Cardiac muscle cell (in vitro differentiated cells and primary cell): ENCODE measurements at regions not wholly inside any gene's neighbourhood (a gene's known extent, or its start where the extent isn't known, plus 50 kb on each side); places are given as distances from the start of the nearest gene placed in this dataset.

Experiments used
- DNase-seq, 2 donors: peaks; one replicate each; pipeline versions ENCODE4 v3.0.0 to v3.0.0-alpha.2; 2010 to 2017; ENCODE audit warnings: low read depth in 1 of 2, low spot score in 1 of 2
- H3K27ac ChIP-seq: fragments of 200-600 bp; sonication (generic); 2 replicates; pipeline ENCODE4 v1.5.1; 2016
- H3K27me3 ChIP-seq: fragments of 200-600 bp; sonication (generic); 2 replicates; pipeline ENCODE4 v1.6.0; 2016; ENCODE audit warnings: control low read depth
- H3K36me3 ChIP-seq: fragments of 200-600 bp; sonication (generic); 2 replicates; pipeline ENCODE4 v1.5.1; 2016; ENCODE audit warnings: control low read depth
- H3K4me1 ChIP-seq: fragments of 200-600 bp; sonication (generic); 2 replicates; pipeline ENCODE4 v1.8.1; 2017; ENCODE audit warnings: low read depth, mild to moderate bottlenecking, mixed run types
- H3K4me3 ChIP-seq: fragments of 200-600 bp; sonication (generic); 2 replicates; pipeline ENCODE4 v1.5.1; 2016; ENCODE audit warnings: mild to moderate bottlenecking
- H3K9me3 ChIP-seq: fragments of 200-600 bp; sonication (generic); 2 replicates; pipeline ENCODE4 v1.5.1; 2017; ENCODE audit warnings: low read depth, mild to moderate bottlenecking, control low read depth
- TF ChIP-seq, protein P1 (sequence below): IDR thresholded peaks from 2 replicates; pipeline ENCODE4 v1.5.1; 2012; ENCODE audit warnings: low read depth, mild to moderate bottlenecking, low read length

DNA sequence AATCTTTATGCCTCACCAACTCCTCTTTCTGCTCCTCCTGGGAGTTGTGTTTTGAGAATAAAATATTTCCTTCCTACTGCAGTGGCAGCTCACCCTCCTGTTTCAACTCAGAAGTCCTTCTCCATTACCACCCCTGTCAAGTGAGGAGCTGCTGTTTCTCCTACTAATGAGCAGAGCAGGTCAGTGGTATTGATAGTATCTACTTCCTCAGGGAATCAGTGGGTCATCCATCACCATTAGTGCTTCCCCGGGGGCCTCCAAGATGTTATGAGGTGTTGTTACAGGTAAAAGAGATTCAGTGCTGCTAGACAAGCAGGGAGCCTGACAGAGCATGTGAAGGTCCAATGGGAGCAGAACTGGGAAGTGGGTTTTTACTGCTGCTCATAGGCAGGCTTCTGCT lies 795.2 kb downstream of the REEP3 start:
- H3K4me3 ChIP-seq = no peak overlapping the region
- no peaks in the 10 kb centered on the region for H3K36me3 ChIP-seq
- TF ChIP-seq, protein P1, sequence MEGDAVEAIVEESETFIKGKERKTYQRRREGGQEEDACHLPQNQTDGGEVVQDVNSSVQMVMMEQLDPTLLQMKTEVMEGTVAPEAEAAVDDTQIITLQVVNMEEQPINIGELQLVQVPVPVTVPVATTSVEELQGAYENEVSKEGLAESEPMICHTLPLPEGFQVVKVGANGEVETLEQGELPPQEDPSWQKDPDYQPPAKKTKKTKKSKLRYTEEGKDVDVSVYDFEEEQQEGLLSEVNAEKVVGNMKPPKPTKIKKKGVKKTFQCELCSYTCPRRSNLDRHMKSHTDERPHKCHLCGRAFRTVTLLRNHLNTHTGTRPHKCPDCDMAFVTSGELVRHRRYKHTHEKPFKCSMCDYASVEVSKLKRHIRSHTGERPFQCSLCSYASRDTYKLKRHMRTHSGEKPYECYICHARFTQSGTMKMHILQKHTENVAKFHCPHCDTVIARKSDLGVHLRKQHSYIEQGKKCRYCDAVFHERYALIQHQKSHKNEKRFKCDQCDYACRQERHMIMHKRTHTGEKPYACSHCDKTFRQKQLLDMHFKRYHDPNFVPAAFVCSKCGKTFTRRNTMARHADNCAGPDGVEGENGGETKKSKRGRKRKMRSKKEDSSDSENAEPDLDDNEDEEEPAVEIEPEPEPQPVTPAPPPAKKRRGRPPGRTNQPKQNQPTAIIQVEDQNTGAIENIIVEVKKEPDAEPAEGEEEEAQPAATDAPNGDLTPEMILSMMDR = no peak
- no peaks in the 10 kb centered on the region for H3K27me3 ChIP-seq
- no peaks in the 10 kb centered on the region for H3K9me3 ChIP-seq
- H3K27ac ChIP-seq = no peak overlapping the region
- peaks cover 22% of the 10 kb centered on the region for H3K4me1 ChIP-seq
- DNase-seq = no peak

DNA sequence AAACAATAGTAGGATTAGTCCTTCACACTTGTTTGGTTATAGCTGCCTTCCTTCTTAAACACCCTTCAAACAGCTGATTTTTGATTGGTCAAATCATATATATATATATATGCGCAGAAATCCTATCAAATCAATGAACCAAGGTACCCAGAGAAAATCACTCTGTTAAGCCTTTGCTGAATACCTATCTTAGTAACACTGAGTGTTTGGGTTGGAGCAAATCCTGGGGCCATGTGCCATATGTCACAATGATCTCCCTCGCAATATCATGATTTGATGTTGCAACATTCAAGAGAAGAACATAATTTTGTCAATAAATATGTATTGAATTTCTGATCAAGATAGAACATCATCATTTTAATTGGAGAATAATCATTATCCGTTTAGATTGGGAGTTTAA lies 795.6 kb downstream of the REEP3 start:
- no peaks in the 10 kb centered on the region for H3K9me3 ChIP-seq
- H3K4me1 ChIP-seq = peaks cover 17% of the 10 kb centered on the region
- H3K4me3 ChIP-seq = no peak overlapping the region
- H3K36me3 ChIP-seq = no peaks in the 10 kb centered on the region
- no peaks in the 10 kb centered on the region for H3K27me3 ChIP-seq
- TF ChIP-seq, protein P1 = no peak
- no peak overlapping the region for H3K27ac ChIP-seq
- no peak for DNase-seq

DNA sequence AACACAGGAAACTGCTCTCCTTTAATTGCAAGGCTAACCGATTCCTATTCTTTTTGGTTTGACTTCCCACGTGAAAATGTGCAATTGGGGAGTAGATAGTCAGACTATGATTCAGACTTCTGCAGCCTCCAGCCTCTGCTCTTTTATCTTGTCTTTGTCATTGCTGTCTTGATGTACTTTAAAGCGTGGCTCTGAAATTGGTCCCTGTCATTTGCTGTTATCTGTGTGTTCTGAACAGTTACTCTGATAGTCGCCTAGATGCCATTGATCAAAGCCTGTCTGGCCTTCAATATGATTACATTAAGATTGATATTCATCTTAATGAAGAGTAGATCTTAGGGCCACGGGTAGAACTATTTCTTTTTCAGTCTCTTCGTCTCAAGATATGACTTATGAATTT lies 799.2 kb downstream of the REEP3 start:
- DNase-seq = no peak
- H3K27me3 ChIP-seq = no peaks in the 10 kb centered on the region
- peaks cover 3% of the 10 kb centered on the region for H3K4me1 ChIP-seq
- no peaks in the 10 kb centered on the region for H3K9me3 ChIP-seq
- no peak overlapping the region for H3K4me3 ChIP-seq
- no peaks in the 10 kb centered on the region for H3K36me3 ChIP-seq
- no peak overlapping the region for H3K27ac ChIP-seq
- TF ChIP-seq, protein P1 = no peak

DNA sequence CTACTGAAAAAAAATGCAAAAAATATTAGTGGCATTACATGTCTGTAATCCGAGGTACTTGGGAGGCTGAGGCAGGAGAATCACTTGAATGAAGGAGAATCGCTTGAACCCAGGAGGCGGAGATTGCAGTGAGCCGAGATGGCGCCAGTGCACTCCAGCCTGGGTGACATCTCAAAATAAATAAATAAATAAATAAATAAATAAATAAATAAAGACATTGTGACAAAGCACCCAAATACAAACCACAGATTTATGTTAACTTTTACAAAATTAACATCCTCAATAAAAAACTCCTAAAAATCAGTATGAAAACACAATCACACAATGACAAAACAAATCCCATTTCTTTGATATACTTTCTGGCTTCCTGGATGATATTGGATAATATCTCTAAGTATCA lies 808.3 kb downstream of the REEP3 start:
- Histone ChIP-seq H3K36me3 (no peaks in the 10 kb centered on the region), H3K27me3 (no peaks in the 10 kb centered on the region), H3K27ac (no peak overlapping the region), H3K4me3 (no peak overlapping the region), H3K4me1 (no peaks in the 10 kb centered on the region), H3K9me3 (no peaks in the 10 kb centered on the region)
- no peak for DNase-seq
- TF ChIP-seq, protein P1 = no peak

- Histone ChIP-seq H3K36me3 (no peaks in the 10 kb centered on the region), H3K4me1 (no peaks in the 10 kb centered on the region), H3K9me3 (no peaks in the 10 kb centered on the region), H3K4me3 (no peak overlapping the region), H3K27me3 (no peaks in the 10 kb centered on the region), H3K27ac (no peak overlapping the region)
- no peak for DNase-seq
- TF ChIP-seq, protein P1 = no peak
Observed at GRCh38 chr10:64332551-64332950, 811.4 kb downstream of the REEP3 start.

GRCh38 chr10:64334084-64334483 lies 812.9 kb downstream of the REEP3 start:
- TF ChIP-seq, protein P1 = no peak
- Histone ChIP-seq H3K27me3 (no peaks in the 10 kb centered on the region), H3K27ac (no peak overlapping the region), H3K9me3 (no peaks in the 10 kb centered on the region), H3K4me1 (no peaks in the 10 kb centered on the region), H3K36me3 (no peaks in the 10 kb centered on the region), H3K4me3 (no peak overlapping the region)
- DNase-seq = no peak
